NCI-H2107 (cell line): ENCODE measurements at regions not wholly inside any gene's neighbourhood (a gene's known extent, or its start where the extent isn't known, plus 50 kb on each side); places are given as distances from the start of the nearest gene placed in this dataset.
"Not testable (repeated sequence)": the region's sequence is repeated elsewhere in the genome, so short reads cannot be mapped to it uniquely, and the experiment has no call there.

ENCODE experiments used
- DNase-seq: peaks from one replicate; lab custom pipeline; 2025; lab: John Stamatoyannopoulos, UW

GRCh38 chr5:158200619-158201018 lies 341.7 kb upstream of the CLINT1 start:
- no peak for DNase-seq

DNA sequence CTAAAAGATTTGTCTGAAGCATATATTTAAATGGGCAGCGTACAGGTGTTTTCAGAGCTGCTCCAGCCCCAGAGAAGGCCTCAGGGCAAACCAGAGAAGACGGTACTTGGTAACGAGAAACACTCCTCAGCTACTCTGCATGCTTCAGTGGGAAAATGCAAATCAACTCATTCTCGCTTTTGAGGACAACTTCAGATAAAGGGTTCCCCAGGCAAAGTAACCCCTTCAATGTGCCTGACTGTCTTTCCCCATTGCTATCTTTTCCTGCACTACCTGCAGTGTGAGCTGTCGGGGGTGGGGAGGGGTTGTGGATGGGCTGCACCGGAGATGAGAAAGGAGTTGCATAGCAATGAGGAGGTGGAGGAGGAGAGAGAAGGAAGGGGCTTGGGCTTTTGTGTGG lies 339.7 kb upstream of the CLINT1 start:
- DNase-seq, result no peak

DNA sequence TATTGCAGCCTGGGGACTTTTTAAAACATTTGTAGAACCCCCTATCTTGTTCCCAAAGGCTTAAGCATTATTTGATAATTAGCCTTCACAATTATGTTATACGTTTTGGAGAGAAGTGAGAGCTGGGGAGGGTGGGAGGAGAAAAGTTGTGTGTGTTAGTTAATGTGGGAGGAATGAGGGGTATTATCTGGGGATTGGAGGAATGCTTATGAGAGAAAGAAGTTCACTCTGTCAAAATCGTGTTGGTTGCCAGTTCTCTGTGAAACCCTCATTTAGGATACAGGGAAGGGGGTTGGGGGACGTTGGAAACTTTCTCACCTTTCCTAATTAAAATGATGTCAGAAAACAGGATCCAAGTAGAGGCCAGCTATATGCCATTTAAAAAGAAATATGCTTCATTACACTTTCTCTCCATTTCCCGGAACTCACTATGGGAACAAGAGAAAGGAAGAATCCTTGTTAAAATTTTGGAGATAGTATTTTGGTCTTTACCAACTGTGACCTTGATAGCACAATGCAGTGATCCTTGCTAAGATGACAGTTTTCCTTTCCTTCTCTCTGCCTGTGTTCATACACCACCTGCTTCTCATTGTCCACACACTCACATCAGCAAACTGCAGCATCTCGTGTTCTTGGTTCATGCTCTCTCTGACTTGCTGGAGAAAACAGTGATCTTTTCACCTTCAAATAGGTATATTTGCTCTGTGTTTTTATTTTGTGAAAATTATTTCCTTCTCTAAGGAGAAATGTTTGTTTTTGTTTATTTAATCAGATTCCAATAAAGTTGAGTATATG lies 336.7 kb upstream of the CLINT1 start:
- DNase-seq, result no peak

- DNase-seq, result no peak
These were observed 335.6 kb upstream of the CLINT1 start for GRCh38 chr5:158194561-158194976.

DNA sequence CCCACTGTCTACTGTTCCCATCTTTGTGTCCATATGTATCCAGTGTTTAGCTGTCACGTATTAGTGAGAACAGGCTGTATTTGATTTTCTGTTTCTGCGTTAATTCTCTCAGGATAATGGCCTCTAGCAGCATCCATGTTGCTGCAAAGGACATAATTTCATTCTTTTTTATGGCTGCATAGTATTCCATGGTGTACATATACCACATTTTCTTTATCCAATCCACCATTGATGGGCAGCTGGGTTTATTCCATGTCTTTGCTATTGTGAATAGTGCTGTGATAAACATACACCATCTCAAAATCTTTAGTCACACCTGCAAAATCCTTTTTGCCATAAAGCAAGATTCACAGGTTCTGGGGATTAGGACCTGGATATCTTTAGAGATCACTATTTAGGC lies 334.4 kb upstream of the CLINT1 start:
- DNase-seq, result not testable (repeated sequence)

- no peak for DNase-seq
These were observed 321.5 kb upstream of the CLINT1 start for GRCh38 chr5:158180407-158180806.

GRCh38 chr5:158179271-158179670 lies 320.3 kb upstream of the CLINT1 start:
- no peak for DNase-seq

DNA sequence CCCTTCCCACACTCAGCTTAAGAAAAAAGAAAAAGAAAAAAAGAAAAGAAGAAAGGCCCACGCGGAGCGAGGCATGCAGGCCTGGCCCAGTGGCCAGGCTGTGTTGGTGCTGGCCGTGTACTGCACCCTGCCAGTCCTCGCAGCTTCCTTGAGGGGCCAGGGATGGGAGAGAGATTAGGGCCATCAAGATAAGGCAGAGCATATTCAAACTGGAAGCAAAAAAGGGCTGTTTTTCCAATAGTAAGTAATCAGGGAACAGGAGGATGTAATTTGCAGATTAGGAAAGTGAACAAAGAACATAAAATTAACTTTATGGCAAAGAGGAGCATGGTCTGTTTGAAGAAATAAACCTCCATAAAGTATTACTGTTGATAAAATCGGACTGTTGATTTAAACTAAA lies 319.6 kb upstream of the CLINT1 start:
- DNase-seq, result no peak

- no peak for DNase-seq
These were observed 318.2 kb upstream of the CLINT1 start for GRCh38 chr5:158177146-158177545.

DNA sequence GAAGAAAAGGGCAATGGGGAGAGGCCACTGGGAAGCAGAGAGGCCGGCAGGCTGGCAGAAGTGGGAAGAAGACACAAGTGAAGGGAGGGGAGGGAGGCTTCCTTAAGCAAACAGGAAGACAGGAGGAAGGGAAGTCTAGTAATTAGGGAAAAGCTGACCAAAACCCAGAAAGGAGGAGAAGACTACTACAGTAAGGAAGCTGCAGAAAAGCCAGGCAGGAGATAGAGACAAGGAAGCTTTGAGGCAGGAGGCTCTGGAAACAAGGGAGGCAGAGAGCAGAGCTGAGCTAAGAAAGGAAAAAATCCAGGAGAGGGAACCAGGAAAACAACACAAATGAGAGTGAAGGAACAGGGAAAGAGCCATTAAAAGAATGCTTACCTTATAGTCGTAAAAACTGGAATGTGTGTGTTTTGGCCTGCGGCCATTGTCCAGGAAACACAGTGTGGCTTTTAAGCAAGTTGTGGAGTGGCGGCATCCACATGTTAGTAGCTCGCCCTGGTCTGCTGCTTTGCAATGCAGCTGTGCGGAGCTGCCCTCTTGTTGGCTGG lies 317.1 kb upstream of the CLINT1 start:
- no peak for DNase-seq

GRCh38 chr5:158174918-158175851 lies 316.2 kb upstream of the CLINT1 start:
- peak; percentile 8 for DNase-seq

DNA sequence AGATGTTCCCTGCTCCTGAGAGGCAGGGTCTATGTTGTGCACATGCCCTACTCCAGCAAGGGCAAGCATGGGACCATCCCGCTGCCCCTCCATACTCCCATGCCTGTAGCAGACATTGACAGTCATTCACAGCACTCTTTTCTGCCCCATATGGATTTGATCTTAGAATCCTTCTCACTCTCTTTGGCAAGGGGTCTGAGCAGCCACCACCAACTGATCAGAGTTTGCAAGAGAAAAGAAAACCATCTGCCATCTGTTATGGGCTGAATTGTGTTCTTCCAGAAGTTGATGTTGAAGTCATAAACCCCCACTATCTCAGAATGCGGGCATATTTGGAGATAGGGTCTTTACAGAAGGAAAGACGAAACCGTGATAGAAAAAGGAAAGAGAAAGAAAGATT lies 315.1 kb upstream of the CLINT1 start:
- DNase-seq, result no peak

DNA sequence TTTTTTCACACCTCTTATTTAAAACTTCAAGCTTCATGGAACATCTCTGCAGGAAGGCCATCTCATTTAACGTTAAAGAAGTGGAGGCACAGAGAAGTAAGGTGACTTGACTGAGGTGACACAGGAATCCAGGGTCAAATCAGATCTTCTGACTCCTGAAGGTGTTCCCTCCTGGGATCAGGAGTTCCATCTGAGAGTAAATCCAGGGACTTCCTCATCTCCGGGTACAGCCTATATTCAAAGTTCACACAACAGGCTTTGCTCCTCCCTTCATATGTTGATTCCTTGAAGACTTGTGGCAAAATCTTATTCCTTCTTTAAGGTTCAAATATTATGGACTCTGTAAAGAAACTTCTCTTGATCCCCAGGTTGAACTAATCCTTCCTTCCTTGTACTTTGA lies 313.1 kb upstream of the CLINT1 start:
- DNase-seq, result no peak

- DNase-seq, result no peak
These were observed 311.6 kb upstream of the CLINT1 start for GRCh38 chr5:158170534-158170933.

DNA sequence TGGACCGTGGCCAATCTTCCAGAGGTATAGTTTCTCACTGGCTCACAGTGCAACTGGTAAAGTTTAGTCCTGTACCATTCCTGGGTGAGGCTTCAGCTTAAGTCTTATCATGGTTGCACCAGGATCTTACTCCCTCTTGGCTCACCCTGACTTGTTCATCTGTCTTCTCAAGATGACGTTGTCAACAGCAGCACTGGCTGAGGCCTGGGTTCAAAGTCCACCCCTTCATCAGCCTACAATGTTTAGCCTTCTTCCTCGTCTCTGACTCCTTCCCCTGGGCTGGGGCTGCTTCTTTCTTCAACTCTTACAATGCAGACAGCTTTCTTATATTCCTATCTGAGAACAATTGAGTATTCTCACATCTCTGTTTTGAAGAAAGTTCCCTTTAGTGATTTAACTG lies 311.1 kb upstream of the CLINT1 start:
- DNase-seq, result no peak

DNA sequence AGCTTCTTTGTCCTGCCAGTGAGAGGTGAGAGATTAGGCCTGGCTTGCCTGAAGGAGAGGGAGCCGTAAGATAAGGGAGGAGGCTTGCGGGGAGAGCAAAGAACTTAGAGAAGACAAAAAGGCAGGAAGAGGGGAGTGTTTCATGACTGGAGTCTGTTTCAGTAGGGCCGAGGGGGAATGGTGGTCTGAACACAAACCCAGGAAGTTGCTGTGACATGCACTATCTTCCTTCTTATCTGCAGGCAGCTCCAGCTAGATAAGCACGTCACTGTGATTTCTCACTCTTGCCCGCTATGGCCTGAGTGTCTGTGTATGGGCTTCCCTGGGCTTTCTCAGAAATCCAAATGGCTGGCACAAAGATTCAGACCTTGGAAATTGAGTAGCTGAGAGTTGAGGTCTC lies 307.5 kb upstream of the CLINT1 start:
- no peak for DNase-seq

DNA sequence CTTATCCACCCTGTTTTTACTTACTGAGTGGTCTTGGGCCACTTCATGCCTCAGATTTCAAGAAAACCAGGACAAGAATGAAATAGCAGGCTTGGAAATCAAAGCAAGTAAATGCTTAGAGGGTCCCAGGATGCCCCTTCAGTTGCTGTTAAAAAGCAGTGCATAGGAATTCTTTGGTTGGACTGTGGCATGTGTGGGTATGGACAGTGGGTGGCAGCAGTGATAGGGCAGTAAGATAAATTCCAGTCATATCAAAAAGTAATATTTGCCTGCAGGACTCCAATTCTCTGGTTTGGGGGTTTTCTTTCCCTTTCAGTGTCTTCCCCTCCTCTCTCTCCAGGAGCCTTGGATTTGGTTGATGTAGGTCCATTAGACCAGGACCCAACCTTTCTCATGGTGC lies 306.7 kb upstream of the CLINT1 start:
- no peak for DNase-seq

GRCh38 chr5:158164296-158165047 lies 305.5 kb upstream of the CLINT1 start:
- DNase-seq, result no peak

GRCh38 chr5:158163451-158164295 lies 304.7 kb upstream of the CLINT1 start:
- DNase-seq, result no peak

- DNase-seq, result no peak
These were observed 303.6 kb upstream of the CLINT1 start for GRCh38 chr5:158162479-158163034.

GRCh38 chr5:158162026-158162425 lies 303.1 kb upstream of the CLINT1 start:
- DNase-seq, result no peak
